Muscle layer of colon (tissue), 2 donors: ENCODE measurements at regions not wholly inside any gene's neighbourhood (a gene's known extent, or its start where the extent isn't known, plus 50 kb on each side); places are given as distances from the start of the nearest gene placed in this dataset.

ENCODE experiments used
- H3K27ac ChIP-seq: one replicate; pipeline ENCODE4 v1.7.0; 2013; ENCODE audit warnings: low read depth, mild to moderate bottlenecking, low read length, moderate library complexity
- H3K27me3 ChIP-seq, 2 donors: one replicate each; pipeline ENCODE4 v1.7.0; 2013; ENCODE audit warnings: low read length in 2 of 2, mild to moderate bottlenecking in 2 of 2; ENCODE audit not compliant: insufficient read depth in 2 of 2, control insufficient read depth in 1 of 2
- H3K36me3 ChIP-seq: one replicate; pipeline ENCODE4 v1.7.0; 2013; ENCODE audit warnings: mild to moderate bottlenecking, low read length; ENCODE audit not compliant: insufficient read depth
- H3K4me1 ChIP-seq: one replicate; pipeline ENCODE4 v1.7.0; 2013; ENCODE audit warnings: mild to moderate bottlenecking, low read length; ENCODE audit not compliant: insufficient read depth
- H3K4me3 ChIP-seq, 2 donors: one replicate each; pipeline ENCODE4 v1.7.0; 2013; ENCODE audit warnings: low read length in 2 of 2, low read depth in 1 of 2, mild to moderate bottlenecking in 1 of 2, moderate library complexity in 1 of 2
- H3K9ac ChIP-seq: one replicate; pipeline ENCODE4 v1.7.0; 2013; ENCODE audit warnings: low read length
- H3K9me3 ChIP-seq: one replicate; pipeline ENCODE4 v1.7.0; 2013; ENCODE audit warnings: mild to moderate bottlenecking, low read length
- donor health status: abdominal sarcoma.
- donor health status: Adenocarcinoma of cecum.

- H3K27ac ChIP-seq = no peak overlapping the region
- H3K4me3 ChIP-seq = no peak overlapping the region
- H3K4me1 ChIP-seq = no peaks in the 10 kb centered on the region
- H3K27me3 ChIP-seq = no peaks in the 10 kb centered on the region
- H3K36me3 ChIP-seq = no peaks in the 10 kb centered on the region
- H3K9me3 ChIP-seq = no peaks in the 10 kb centered on the region
- H3K9ac ChIP-seq = no peak overlapping the region
These were observed 260.5 kb downstream of the CCDC85A start for GRCh38 chr2:56444339-56444738.

GRCh38 chr2:56448403-56449001 lies 264.7 kb downstream of the CCDC85A start:
- H3K27me3 ChIP-seq = no peaks in the 10 kb centered on the region
- no peak overlapping the region for H3K27ac ChIP-seq
- no peaks in the 10 kb centered on the region for H3K9me3 ChIP-seq
- H3K4me1 ChIP-seq = no peaks in the 10 kb centered on the region
- H3K4me3 ChIP-seq = no peak overlapping the region
- no peaks in the 10 kb centered on the region for H3K36me3 ChIP-seq
- no peak overlapping the region for H3K9ac ChIP-seq

- Histone ChIP-seq H3K36me3 (no peaks in the 10 kb centered on the region), H3K4me3 (no peak overlapping the region), H3K9ac (no peak overlapping the region), H3K27me3 (no peaks in the 10 kb centered on the region), H3K9me3 (no peaks in the 10 kb centered on the region), H3K27ac (no peak overlapping the region), H3K4me1 (no peaks in the 10 kb centered on the region)
These were observed 265.2 kb downstream of the CCDC85A start for GRCh38 chr2:56449002-56449431.

GRCh38 chr2:56449449-56449860 lies 265.7 kb downstream of the CCDC85A start:
- no peak overlapping the region for H3K9ac ChIP-seq
- no peaks in the 10 kb centered on the region for H3K4me1 ChIP-seq
- H3K36me3 ChIP-seq = no peaks in the 10 kb centered on the region
- H3K27me3 ChIP-seq = no peaks in the 10 kb centered on the region
- H3K27ac ChIP-seq = no peak overlapping the region
- H3K9me3 ChIP-seq = no peaks in the 10 kb centered on the region
- H3K4me3 ChIP-seq = no peak overlapping the region

- no peaks in the 10 kb centered on the region for H3K27me3 ChIP-seq
- H3K36me3 ChIP-seq = no peaks in the 10 kb centered on the region
- H3K9me3 ChIP-seq = no peaks in the 10 kb centered on the region
- H3K27ac ChIP-seq = no peak overlapping the region
- H3K9ac ChIP-seq = no peak overlapping the region
- H3K4me1 ChIP-seq = no peaks in the 10 kb centered on the region
- no peak overlapping the region for H3K4me3 ChIP-seq
These were observed 266.3 kb downstream of the CCDC85A start for GRCh38 chr2:56450047-56450446.

- H3K27me3 ChIP-seq = no peaks in the 10 kb centered on the region
- no peak overlapping the region for H3K27ac ChIP-seq
These were observed 267.0 kb downstream of the CCDC85A start for GRCh38 chr2:56450772-56451171.

GRCh38 chr2:56455642-56456041 lies 271.9 kb downstream of the CCDC85A start:
- Histone ChIP-seq H3K4me3 (no peak overlapping the region), H3K9ac (no peak overlapping the region), H3K36me3 (no peaks in the 10 kb centered on the region), H3K27ac (no peak overlapping the region), H3K27me3 (no peaks in the 10 kb centered on the region), H3K4me1 (no peaks in the 10 kb centered on the region), H3K9me3 (no peaks in the 10 kb centered on the region)

More at GRCh38 chr2:56450772-56451171, 267.0 kb downstream of the CCDC85A start:
- Histone ChIP-seq H3K9me3 (no peaks in the 10 kb centered on the region), H3K36me3 (no peaks in the 10 kb centered on the region), H3K9ac (no peak overlapping the region), H3K4me3 (no peak overlapping the region), H3K4me1 (no peaks in the 10 kb centered on the region)

GRCh38 chr2:56456791-56457190 lies 273.0 kb downstream of the CCDC85A start:
- Histone ChIP-seq H3K27ac (no peak overlapping the region), H3K4me1 (no peaks in the 10 kb centered on the region), H3K4me3 (no peak overlapping the region), H3K9ac (no peak overlapping the region), H3K36me3 (no peaks in the 10 kb centered on the region), H3K9me3 (no peaks in the 10 kb centered on the region), H3K27me3 (no peaks in the 10 kb centered on the region)

- H3K27ac ChIP-seq = no peak overlapping the region
- H3K36me3 ChIP-seq = no peaks in the 10 kb centered on the region
- no peak overlapping the region for H3K4me3 ChIP-seq
- H3K9ac ChIP-seq = no peak overlapping the region
- H3K4me1 ChIP-seq = no peaks in the 10 kb centered on the region
- H3K27me3 ChIP-seq = no peaks in the 10 kb centered on the region
- H3K9me3 ChIP-seq = no peaks in the 10 kb centered on the region
These were observed 276.7 kb downstream of the CCDC85A start for GRCh38 chr2:56460508-56460907.

- no peaks in the 10 kb centered on the region for H3K9me3 ChIP-seq
- H3K4me1 ChIP-seq = no peaks in the 10 kb centered on the region
- H3K4me3 ChIP-seq = no peak overlapping the region
- H3K36me3 ChIP-seq = no peaks in the 10 kb centered on the region
- no peak overlapping the region for H3K9ac ChIP-seq
- no peaks in the 10 kb centered on the region for H3K27me3 ChIP-seq
- H3K27ac ChIP-seq = no peak overlapping the region
These were observed 280.3 kb downstream of the CCDC85A start for GRCh38 chr2:56464066-56464465.

- Histone ChIP-seq H3K27me3 (no peaks in the 10 kb centered on the region), H3K9me3 (no peaks in the 10 kb centered on the region), H3K9ac (no peak overlapping the region), H3K4me1 (no peaks in the 10 kb centered on the region), H3K4me3 (no peak overlapping the region), H3K36me3 (no peaks in the 10 kb centered on the region), H3K27ac (no peak overlapping the region)
These were observed 280.8 kb downstream of the CCDC85A start for GRCh38 chr2:56464613-56465012.

GRCh38 chr2:56465491-56465890 lies 281.7 kb downstream of the CCDC85A start:
- no peaks in the 10 kb centered on the region for H3K9me3 ChIP-seq
- H3K27ac ChIP-seq = no peak overlapping the region

More at GRCh38 chr2:56465491-56465890, 281.7 kb downstream of the CCDC85A start:
- no peak overlapping the region for H3K9ac ChIP-seq
- no peaks in the 10 kb centered on the region for H3K27me3 ChIP-seq
- no peaks in the 10 kb centered on the region for H3K36me3 ChIP-seq
- no peaks in the 10 kb centered on the region for H3K4me1 ChIP-seq
- H3K4me3 ChIP-seq = no peak overlapping the region
